ENCODE measurements at regions not wholly inside any gene's neighbourhood (a gene's known extent, or its start where the extent isn't known, plus 50 kb on each side); places are given as distances from the start of the nearest gene placed in this dataset.

- TF ChIP-seq CTCF (IDR thresholded peaks at IDR 0.05) (no peak), POLR2A (IDR thresholded peaks at IDR 0.05) (no peak), EP300 (IDR thresholded peaks at IDR 0.05) (no peak), POLR2AphosphoS5 (IDR thresholded peaks at IDR 0.05) (no peak)
Observed at GRCh38 chr10:16049782-16050181, 189.5 kb upstream of the MINDY3 start.
